Thoracic aorta (tissue), 2 donors: ENCODE measurements at regions not wholly inside any gene's neighbourhood (a gene's known extent, or its start where the extent isn't known, plus 50 kb on each side); places are given as distances from the start of the nearest gene placed in this dataset.

Source experiments
- ATAC-seq: fragments of 150-250 bp; one replicate; pipeline ENCODE4 v1.8.0; 2017; ENCODE audit warnings: low read depth; ENCODE audit not compliant: insufficient number of reproducible peaks, low FRiP score
- DNase-seq: peaks from one replicate; pipeline ENCODE4 v3.0.0-alpha.2; 2020; ENCODE audit warnings: low spot score
- H3K27ac ChIP-seq, 2 donors: fragments of 200-600 bp; sonication (generic); 1 replicate in 1 of 2; 2 replicates in 1 of 2; pipeline ENCODE4 v1.5.1; 2016; ENCODE audit warnings: mild to moderate bottlenecking in 2 of 2, moderate library complexity in 2 of 2
- H3K27me3 ChIP-seq: fragments of 200-600 bp; sonication (generic); replicated peaks from 2 replicates; pipeline ENCODE4 v1.6.0; 2016; ENCODE audit warnings: mild to moderate bottlenecking; ENCODE audit not compliant: insufficient read depth
- H3K36me3 ChIP-seq: fragments of 200-600 bp; sonication (generic); one replicate; pipeline ENCODE4 v1.5.1; 2016
- H3K4me1 ChIP-seq, 2 donors: fragments of 200-600 bp; sonication (generic); 1 replicate in 1 of 2; 2 replicates in 1 of 2; pipeline versions ENCODE4 v1.5.1 to v1.6.0; 2016; ENCODE audit warnings: low read depth in 2 of 2, mild to moderate bottlenecking in 1 of 2; ENCODE audit not compliant: control insufficient read depth in 1 of 2
- H3K4me3 ChIP-seq: fragments of 200-600 bp; sonication (generic); 2 replicates; pipeline ENCODE4 v1.5.1; 2016; ENCODE audit warnings: mild to moderate bottlenecking
- H3K9me3 ChIP-seq: fragments of 200-600 bp; sonication (generic); 2 replicates; pipeline ENCODE4 v1.5.1; 2016
- CTCF ChIP-seq: fragments of 200-600 bp; sonication (generic); IDR thresholded peaks from one replicate; pipeline ENCODE4 v1.5.1; 2019; ENCODE audit warnings: antibody characterized with exemption

GRCh38 chr6:102980951-102981350, 1587.4 kb downstream of the GRIK2 start:
- Histone ChIP-seq H3K9me3 (no peaks in the 10 kb centered on the region), H3K27me3 (no peaks in the 10 kb centered on the region), H3K36me3 (no peaks in the 10 kb centered on the region), H3K4me3 (no peak overlapping the region), H3K4me1 (no peaks in the 10 kb centered on the region), H3K27ac (no peak overlapping the region)
- no peak for ATAC-seq
- no peak for TF ChIP-seq CTCF
- DNase-seq, result no peak

DNA sequence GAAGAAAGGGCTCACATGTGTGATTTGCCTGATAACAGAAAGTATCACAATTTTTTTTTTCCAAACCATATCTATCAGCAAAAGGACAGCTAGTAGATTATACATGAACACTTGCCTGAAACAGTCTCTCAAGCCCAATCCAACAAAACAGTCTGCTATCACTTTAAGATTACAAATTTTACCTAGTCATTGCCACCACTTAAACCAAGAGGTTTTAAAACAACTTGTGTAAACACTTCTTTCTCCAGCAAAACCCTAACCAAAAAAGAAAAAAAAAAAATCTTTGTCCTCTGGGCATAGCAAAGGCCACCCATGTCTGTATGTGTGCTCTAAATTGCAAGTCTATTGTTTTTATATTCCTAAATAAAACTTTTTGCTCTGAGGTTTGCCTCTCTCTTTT, 1568.4 kb downstream of the GRIK2 start:
- no peak for ATAC-seq
- Histone ChIP-seq H3K9me3 (no peaks in the 10 kb centered on the region), H3K27ac (no peak overlapping the region), H3K4me3 (no peak overlapping the region), H3K36me3 (no peaks in the 10 kb centered on the region), H3K4me1 (no peaks in the 10 kb centered on the region), H3K27me3 (no peaks in the 10 kb centered on the region)
- DNase-seq, result no peak
- no peak for TF ChIP-seq CTCF

DNA sequence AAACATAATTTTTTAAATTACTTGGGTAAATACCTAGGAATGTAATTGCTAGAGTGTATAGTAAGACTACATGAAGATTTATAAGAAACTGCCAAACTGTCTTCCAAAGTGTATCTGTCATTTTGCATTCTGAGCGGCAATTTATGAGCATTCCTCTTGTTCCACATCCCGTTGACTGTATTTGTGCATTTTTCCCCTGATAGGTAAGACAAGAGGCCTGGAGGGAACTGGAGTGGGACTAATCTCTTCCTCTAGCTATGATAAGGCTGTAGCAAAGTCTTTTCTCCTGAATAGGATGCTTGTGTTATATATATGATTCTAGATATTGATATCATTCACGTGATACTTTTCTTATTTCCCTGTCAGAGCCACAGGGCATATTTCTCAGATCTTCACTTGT, 1557.5 kb downstream of the GRIK2 start:
- no peaks in the 10 kb centered on the region for H3K4me1 ChIP-seq
- TF ChIP-seq CTCF, result no peak
- no peaks in the 10 kb centered on the region for H3K27me3 ChIP-seq
- H3K4me3 ChIP-seq, result no peak overlapping the region
- no peaks in the 10 kb centered on the region for H3K9me3 ChIP-seq
- ATAC-seq (no peak), DNase-seq (no peak)
- no peaks in the 10 kb centered on the region for H3K36me3 ChIP-seq
- H3K27ac ChIP-seq, result no peak overlapping the region

- H3K27ac ChIP-seq, result no peak overlapping the region
- TF ChIP-seq CTCF, result no peak
- no peaks in the 10 kb centered on the region for H3K27me3 ChIP-seq
- H3K36me3 ChIP-seq, result no peaks in the 10 kb centered on the region
- no peaks in the 10 kb centered on the region for H3K4me1 ChIP-seq
- no peaks in the 10 kb centered on the region for H3K9me3 ChIP-seq
- ATAC-seq (no peak), DNase-seq (no peak)
- no peak overlapping the region for H3K4me3 ChIP-seq
Observed at GRCh38 chr6:102944475-102944874, 1551.0 kb downstream of the GRIK2 start.

DNA sequence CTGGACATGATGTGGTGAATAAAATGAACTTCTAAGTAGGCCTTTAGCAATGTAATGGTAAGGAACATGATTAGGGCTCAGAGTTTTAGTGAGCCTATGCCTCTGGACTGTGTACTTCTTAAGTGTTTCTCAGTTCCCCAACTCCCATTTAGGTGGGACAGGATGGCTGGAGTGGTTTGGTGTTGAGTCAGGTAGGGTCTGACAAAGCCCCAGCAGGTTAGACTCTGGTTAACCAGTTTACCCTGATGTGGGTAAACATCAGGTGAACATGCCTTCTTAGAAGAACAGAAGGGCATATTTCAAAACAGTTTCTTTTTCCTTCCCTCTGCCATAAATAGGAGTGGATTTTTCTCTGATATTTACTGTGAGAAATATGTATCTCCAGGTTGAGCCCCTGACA, 1548.7 kb downstream of the GRIK2 start:
- Histone ChIP-seq H3K9me3 (no peaks in the 10 kb centered on the region), H3K4me3 (no peak overlapping the region), H3K27me3 (no peaks in the 10 kb centered on the region), H3K4me1 (no peaks in the 10 kb centered on the region), H3K27ac (no peak overlapping the region), H3K36me3 (no peaks in the 10 kb centered on the region)
- no peak for ATAC-seq
- TF ChIP-seq CTCF, result no peak
- no peak for DNase-seq
